GM21529 (cell line): ENCODE measurements at regions not wholly inside any gene's neighbourhood (a gene's known extent, or its start where the extent isn't known, plus 50 kb on each side); places are given as distances from the start of the nearest gene placed in this dataset.
"Not testable (repeated sequence)": the region's sequence is repeated elsewhere in the genome, so short reads cannot be mapped to it uniquely, and the experiment has no call there.

Source experiments
- ATAC-seq: cut with Tn5 transposase; IDR thresholded peaks from one replicate; pipeline ENCODE4 v1.9.1; 2021; ENCODE audit not compliant: unreplicated experiment

GRCh38 chr3:87733671-87734367 lies 325.0 kb downstream of the CGGBP1 start:
- ATAC-seq = no peak

- no peak for ATAC-seq
These were observed 326.5 kb downstream of the CGGBP1 start for GRCh38 chr3:87732294-87732693.

GRCh38 chr3:87727783-87728182 lies 331.0 kb downstream of the CGGBP1 start:
- ATAC-seq = no peak

GRCh38 chr3:87719060-87719459 lies 339.7 kb downstream of the CGGBP1 start:
- no peak for ATAC-seq

- peak; percentile 63 for ATAC-seq
These were observed 348.3 kb downstream of the CGGBP1 start for GRCh38 chr3:87710511-87710910.

GRCh38 chr3:87710028-87710427 lies 348.8 kb downstream of the CGGBP1 start:
- no peak for ATAC-seq

GRCh38 chr3:87706176-87706575 lies 352.6 kb downstream of the CGGBP1 start:
- no peak for ATAC-seq

- no peak for ATAC-seq
These were observed 356.2 kb downstream of the CGGBP1 start for GRCh38 chr3:87702600-87702999.

- no peak for ATAC-seq
These were observed 362.4 kb downstream of the CGGBP1 start for GRCh38 chr3:87696124-87697013.

- no peak for ATAC-seq
These were observed 364.1 kb downstream of the CGGBP1 start for GRCh38 chr3:87694678-87695077.

GRCh38 chr3:87691109-87691508 lies 367.7 kb downstream of the CGGBP1 start:
- no peak for ATAC-seq

- ATAC-seq = not testable (repeated sequence)
These were observed 379.7 kb downstream of the CGGBP1 start for GRCh38 chr3:87678984-87679660.

GRCh38 chr3:87674397-87675161 lies 384.2 kb downstream of the CGGBP1 start:
- peak; percentile 99 for ATAC-seq

- no peak for ATAC-seq
These were observed 385.7 kb downstream of the CGGBP1 start for GRCh38 chr3:87673132-87673531.

GRCh38 chr3:87654184-87654583 lies 377.8 kb upstream of the POU1F1 start:
- ATAC-seq = no peak

GRCh38 chr3:87653138-87653537 lies 376.8 kb upstream of the POU1F1 start:
- ATAC-seq = not testable (repeated sequence)

- no peak for ATAC-seq
These were observed 358.0 kb upstream of the POU1F1 start for GRCh38 chr3:87634426-87634825.

GRCh38 chr3:87627316-87627715 lies 350.9 kb upstream of the POU1F1 start:
- ATAC-seq = no peak

GRCh38 chr3:87626546-87626945 lies 350.2 kb upstream of the POU1F1 start:
- no peak for ATAC-seq

GRCh38 chr3:87625876-87626275 lies 349.5 kb upstream of the POU1F1 start:
- no peak for ATAC-seq

- no peak for ATAC-seq
These were observed 348.5 kb upstream of the POU1F1 start for GRCh38 chr3:87624860-87625259.
